ENCODE measurements at regions not wholly inside any gene's neighbourhood (a gene's known extent, or its start where the extent isn't known, plus 50 kb on each side); places are given as distances from the start of the nearest gene placed in this dataset.

DNA sequence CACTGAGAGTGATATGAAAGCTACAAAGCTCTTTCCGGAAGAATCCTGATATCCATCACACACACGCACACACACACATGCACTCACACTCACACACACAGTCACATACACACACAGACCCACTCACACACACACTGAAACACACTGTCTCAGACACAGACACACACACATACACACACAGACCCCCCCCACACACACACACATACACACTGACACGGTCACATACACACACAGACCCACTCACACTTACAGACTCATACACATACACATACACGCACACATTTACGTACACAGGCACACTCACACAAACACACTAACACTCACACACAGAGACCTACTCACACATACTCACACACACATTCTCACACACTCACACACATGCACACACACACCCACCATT lies 58.6 kb downstream of the LIG4 start:
- no peak for DNase-seq

DNA sequence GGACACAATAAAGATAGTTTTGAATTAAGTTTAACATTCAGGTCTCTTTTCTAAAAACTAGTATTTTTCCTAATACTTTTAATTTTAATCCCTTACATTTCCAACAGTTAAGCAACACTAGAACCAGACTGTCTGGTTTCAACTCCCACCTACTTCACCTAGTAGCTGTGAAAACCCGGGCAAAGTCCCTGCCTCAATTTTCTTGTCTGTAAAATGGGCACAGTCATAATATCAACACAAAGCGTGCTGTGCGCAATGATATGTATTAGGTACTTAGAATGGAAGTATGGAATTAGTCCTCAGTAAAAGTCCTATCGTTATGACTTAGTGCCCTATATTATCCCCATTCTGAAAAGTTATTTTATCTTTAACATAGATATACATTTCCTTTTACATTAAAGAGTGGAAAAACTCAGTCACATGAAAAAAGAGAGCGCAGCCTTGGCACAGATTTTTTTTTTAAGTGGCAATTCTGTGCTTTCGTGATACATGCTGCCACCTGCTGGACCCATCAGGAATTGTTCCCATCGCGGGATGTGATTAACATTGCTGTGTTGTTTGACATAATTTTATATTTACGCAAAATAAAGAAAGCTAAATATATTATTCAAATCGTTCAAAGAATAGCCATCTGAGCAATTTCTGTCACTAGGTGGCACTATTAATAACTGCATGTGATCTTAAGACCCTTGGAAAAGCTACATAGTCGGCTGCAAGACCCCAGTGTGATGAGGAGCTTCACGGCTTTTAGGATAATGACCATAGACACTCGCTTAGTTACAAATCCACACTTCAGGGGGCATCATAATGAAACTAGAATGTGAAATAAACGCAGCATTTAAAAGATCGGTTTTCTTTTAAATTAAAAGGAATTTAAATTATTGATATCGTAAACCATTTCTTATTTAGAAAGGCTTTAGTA lies 59.9 kb downstream of the LIG4 start:
- peak; percentile 42 to 60 (median 59) for DNase-seq

DNA sequence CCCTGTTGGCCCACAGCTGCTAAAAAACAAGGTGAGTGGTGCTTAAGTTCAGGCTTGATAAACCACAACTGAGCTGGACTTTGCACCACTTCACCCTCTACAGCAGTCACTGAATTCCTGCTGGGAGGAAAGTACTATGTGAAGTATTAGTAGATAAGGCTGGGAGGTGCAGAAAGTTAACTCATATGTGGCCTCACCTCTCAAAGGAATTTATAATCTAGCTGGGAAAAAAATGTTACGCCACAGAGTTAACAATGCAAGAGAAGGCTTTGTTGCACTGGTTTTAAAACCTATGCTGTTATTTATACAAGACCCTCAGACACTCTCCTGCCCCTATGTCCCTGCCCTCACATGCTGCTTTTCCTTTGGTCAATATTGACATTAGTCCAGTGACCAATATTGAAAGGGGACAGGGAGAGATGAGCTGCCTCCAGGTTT lies 60.9 kb downstream of the LIG4 start:
- no peak for DNase-seq

DNA sequence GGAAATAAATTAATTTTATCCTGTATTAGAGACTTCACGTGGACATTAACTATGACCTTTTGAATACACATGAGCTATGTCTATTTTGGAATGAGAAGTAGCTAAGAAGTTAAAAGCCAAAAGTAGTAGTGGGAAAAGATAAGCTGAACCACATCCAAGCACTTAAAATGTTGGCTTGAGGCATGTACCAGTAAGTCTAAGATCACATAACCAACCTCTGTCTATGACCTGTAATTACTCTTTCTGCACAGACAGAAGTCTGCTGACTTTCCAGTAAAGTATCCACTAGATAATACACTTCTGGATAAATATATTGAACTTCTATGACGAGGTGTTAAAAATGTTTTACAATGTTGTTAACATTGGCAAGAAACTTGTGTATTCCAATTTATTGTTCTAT lies 68.7 kb downstream of the LIG4 start:
- no peak for DNase-seq

DNA sequence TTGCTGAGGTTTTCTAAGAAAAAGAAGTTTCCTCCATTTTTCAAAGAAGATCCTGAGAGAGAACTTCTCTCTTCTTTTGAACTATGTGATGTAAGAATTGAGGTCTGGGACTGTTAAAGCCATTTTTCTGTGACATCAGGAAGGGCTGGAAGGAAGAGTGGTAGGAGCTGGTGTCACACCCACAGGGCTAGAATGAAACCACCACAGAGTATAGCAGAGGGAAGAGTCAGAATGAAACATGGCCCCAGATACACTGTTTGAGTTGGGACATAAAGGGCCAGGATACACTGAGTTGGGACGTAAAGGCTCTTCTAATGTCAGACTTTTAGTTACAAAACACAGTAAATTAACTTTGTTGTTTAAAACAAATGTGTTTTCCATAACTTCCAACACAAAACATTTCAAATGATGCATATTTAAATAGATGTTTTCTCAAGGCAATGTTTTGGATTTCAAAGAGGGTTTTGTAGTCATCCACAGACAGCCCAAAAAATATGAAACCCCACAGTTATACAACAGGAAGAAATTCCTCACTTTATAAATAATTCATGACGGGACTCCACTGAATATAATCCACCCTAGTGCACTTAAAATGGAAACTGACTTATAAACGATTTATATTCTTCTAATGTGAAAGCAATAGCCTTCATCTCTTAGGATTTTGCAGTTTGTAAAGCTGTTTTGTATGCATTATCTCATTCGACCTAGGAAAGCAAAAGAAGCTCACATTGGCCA lies 72.5 kb downstream of the LIG4 start:
- DNase-seq: no peak

DNA sequence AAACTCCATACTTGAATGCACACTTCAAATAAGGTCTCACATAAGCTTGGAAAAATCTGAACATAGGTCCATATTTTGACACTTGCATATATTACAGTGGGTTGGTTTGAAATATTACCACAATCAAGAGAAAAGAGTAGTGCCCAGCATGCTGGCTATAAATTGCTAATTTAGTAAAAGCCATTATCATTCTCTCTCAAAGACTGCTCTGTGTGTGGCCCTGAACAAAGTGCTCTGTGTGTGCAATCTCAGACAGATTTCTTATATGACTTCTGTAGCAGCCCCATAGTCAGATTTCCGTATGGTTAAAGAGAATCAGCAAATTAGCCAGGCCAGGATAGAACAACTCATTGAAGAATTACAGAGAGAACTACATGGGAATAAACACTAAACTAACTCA lies 78.2 kb downstream of the LIG4 start:
- DNase-seq: no peak

DNA sequence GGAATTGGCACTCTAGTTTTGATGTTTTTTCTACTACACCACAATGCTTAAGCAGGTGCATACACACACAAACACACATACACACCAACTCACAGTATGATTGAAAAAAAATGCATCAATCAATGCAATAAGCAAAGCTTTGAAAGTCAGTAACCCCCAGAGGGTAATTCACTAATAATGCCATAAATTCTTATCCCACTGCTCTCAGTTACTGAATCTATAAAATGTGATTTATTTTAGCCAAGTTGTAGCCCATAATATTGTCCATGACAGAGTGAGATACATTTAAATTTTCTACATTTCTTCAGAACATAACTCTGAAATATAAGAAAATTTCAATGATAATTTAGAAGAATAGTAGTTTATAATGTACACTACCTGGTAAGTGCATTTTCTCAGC lies 87.9 kb downstream of the LIG4 start:
- DNase-seq: no peak

DNA sequence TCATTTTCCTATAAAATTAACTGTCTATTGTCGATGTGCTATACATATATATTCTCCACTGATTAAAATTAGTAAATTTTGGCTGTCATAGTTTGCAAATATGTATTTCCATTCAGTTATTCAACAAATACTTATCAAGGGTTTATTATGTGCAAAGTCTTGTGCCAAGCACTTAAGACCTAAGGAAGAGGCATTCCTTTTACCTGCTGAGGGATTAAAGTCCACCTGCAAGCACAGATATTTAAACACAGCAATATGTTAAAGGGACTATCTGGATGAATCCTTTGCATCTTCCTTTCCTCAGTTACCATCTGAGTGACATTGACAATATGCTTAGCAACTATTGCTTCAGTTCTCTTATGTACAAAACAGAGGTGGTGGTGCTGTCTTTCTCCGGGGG lies 89.3 kb downstream of the LIG4 start:
- DNase-seq: no peak

DNA sequence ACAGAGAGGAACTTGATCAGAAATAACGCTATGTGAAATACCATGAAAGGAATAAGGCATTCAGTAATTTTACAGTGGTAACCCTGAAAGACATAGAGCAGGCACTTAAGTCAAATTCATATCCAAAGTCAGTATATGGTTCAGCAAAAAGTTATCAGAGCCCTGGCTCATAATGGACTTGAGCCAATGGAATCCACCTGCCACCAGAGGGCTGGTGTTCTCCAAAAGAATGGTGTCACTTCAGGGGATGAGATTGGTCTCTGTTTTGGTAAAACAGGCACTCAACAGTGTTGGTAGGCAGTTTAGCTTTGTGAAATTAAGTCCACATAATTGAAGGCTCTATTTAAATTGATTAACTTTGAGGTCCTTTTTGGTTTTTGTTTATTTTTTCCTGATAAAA lies 93.9 kb downstream of the LIG4 start:
- no peak for DNase-seq

DNA sequence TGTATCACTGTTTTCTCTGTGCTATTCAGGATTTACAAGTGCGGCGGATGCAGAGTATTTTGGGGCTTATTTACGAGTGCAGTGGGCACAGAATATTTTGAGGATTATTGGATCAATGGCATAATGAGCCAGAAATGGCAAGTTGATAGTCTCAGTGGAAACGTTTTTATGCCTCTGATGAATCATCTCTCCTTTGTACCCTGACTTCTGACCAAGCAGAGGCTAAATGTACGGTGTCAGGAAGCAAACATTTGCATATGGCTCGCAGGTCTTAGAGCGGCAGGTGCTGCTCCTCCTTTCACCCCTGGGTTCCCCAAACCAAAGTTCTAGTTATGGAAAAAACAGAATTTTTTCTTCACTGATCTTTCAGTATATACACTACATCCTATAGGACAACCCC lies 94.5 kb downstream of the LIG4 start:
- DNase-seq: no peak

DNA sequence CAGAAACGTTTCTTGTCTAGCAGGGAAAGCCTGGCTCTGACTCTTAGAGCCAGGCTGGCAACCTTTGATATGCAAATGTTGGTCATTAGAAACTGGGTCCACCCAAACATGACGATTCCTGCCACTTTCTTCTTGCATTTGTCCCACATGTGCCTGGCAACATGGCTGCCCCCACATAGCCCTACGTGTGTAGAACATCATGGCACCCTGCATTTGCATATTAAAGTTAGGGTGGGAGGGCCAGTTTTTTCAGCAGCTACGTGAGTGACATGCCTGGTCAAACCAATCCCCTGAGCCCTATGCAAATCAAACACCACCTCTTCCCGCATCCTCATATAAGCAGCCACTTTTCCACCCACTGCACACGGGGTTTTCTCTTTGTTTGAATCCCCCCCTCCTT lies 95.0 kb downstream of the LIG4 start:
- DNase-seq: no peak

DNA sequence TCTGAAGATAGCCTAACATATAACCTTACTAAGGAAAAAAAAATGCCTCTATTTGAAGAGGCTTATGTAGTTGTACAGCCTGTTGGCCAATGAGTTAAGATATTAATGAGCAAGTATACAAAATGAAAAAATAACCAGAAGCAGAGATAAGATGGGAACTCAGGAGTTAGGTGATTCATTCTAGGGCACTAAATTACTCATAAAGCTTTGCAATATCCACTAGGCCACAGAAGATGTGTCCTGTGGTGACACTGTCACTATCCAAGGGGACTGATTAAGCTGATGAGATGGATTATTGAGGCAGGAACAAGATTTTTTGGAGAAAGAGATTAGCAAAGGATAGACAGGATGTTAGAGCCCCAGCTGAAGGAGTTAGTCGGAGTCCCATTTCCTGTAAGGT lies 99.6 kb downstream of the LIG4 start:
- no peak for DNase-seq

DNA sequence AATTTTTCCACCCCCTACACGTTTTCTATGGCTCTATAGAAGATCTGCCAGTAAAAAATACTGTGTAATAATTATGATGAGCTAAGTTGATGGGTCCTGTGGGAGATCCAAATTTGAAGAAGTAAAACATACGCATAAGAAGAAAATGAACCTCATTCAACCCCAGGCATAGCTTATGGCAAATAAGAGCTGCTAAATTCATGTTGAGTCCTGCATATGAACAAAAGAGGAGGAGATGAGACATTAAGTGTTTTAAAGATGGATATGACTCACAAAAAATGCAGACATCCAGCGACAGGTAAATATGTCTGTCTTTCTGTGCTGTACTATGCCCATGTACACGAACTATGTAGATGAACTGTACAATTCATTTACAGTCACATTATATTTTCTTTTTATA lies 101.9 kb downstream of the LIG4 start:
- DNase-seq: no peak

DNA sequence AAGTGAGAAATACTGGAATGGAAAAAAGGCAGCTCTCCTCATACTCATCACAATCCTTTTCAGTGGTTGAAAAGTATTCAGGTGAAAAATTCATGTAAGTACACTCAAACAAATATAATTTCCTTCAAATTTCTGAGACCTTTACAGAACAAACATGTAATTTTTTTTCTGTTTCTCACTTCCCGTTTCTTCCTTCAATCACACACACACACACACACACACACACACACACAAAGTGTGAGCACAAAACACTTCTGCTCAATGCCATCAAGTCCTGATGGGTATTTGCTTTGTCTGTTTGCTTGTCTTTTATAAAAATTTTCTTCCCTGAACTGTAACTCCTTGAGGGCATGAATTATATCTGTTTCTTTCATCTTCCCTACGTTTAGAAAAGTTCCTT lies 110.6 kb downstream of the LIG4 start:
- no peak for DNase-seq

DNA sequence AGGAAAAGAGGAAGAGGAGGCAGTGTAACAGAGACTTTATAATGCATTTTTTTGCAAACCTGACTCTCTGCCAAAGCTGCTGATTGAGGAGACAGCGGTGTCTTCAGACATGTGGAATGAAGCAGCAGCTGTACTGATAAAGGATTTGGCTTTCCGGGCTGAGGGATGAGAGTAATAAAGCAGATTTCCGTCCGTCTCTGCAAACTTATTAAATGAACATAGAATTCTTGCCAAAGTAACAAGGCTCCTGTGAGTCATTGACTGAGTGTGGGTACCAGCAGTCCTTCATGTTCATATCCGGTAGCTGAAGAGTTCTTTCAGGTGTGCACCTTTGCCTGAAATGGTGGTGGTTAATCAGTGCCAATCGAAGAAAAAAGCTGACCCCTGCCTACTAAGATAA lies 112.6 kb downstream of the LIG4 start:
- no peak for DNase-seq

DNA sequence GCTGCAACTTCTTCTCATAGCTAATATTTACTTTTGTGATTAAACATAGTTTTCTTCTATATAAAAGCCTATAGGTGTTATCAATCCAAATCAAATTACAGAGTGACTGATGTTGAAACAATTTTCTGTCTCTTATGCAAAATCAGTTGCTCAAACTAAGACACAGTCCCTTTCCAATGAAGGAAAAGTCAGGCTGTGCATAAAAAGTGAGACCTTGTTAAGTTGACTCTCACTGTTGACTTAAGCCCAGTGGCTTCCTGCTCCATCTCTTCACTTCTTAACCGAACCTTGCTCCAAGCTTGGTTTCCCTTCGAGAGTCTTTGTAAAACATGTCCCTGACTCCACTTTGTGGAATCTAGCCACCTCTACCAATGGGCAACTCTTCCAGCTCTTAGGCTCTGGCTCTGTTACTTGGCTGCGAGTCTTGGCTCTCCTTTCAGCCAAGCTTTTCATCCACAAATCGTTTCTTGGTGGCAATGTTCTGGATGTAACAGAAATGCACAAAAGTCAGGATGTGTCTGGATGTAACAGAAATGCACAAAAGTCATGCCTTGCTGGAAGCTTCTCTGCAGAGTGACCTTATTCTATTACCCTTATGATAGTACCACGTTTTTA lies 118.9 kb downstream of the LIG4 start:
- DNase-seq: no peak

DNA sequence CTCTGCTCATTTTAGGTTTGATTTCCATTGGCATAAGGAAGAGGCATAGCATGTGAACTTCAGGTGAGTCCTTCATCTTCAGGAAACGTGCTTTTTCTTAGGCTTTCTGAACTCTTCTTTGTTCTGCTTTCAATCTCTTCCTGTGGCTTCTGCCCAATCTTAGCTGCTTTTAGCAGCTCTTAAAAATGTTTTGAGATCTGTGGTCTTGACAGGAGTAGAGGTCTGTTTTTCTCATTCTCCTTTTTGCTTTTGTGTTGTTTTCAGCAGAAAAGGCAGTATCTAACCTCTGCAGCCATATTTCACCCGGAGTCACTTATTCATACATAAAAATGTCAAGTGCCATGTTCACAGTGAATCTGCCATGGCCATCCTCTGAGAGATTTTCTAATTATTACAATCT lies 120.3 kb downstream of the LIG4 start:
- DNase-seq: no peak

DNA sequence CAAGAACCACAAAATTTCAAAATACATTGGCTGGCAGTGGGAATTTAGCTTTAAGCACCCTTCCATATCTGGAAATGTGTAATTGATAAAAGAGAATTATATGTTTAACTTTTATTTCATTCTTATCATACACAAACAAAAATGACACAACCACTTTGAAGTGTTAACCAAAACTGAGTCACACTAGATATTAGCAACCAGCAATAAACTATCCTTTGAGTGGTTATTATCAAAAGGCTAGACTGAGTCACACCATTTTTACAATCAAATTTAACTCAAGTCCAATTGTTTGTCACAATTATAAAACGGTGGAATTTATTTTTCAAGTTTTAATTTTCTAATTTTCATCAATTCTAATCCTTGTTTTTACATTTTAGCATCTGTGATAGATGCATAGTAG lies 121.7 kb downstream of the LIG4 start:
- DNase-seq: no peak

DNA sequence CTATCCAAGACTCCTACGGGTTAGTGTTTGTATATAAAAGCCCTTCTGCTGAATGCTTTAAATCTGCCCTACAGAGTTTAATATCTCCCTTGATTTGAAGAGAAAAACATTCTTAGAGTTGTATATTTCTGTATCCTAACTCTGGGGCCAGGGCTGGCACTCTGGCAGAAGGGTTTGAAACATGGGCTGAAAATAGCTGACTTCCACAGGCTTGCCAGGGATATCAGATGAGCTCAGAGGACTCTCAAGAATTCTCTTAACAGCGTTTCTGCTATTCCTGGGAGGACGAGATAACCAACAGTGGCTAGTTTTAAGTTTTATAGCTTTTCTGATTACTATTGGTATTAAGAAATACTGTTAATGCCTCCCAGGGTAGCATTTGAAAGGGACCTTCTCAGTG lies 127.5 kb downstream of the LIG4 start:
- no peak for DNase-seq

DNA sequence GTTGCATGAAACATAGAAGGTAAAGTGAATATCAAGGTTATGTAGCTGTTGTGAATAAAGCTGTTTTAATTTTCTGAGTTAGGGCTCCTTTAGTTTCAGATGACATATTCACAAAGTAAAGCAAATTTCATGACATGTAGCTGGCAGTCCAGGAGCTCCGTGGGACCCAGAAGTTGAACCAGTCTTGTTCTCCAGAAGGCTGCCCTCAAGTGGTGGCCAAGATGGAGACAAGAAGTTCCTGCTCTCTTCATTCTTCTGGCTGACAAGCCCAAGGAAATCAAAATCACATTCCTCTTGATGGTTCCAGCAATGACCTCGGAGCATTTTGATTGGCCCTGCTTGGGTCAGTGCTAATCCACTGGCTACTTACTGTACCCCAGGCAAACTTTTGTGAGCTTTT lies 128.7 kb downstream of the LIG4 start:
- DNase-seq: peak in 1 of 3 donors; percentile 0

DNA sequence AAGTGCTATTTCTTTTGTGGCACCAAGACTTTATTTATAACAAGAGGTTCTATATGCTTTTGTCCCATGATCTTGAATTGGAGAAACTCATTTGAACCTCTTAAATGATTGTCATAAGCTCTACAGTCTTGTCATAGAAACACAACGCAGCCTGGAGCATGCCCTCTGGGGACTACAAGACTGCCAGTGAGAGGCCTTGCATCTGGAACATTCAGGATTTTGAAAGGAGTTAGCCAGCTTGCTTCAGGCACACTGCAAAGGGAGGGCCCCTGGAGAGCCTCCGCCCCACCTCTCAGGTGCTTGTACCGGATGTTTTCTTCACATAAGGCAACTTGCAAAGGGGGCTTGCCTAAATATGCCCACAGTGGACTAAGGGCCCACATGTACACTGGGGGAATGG lies 130.5 kb downstream of the LIG4 start:
- no peak for DNase-seq

DNA sequence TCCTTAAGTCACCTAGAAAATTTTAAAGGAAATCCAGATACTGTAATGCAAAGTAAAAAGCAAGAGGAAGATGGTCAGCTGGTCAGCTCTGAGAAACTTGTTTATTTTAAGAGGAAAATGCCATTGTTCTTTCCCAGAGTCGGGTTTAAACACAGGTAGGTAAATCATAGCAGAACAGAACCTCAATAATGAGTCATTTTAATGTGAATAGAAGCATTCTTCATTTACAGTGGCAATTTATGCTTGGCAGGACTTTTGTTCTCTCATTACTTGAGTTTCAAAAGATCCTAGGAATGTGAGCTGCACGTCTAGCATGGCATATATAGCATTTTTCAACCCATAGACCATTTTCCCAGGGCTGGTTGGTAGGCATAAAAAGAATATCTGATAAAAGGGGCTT lies 132.3 kb downstream of the LIG4 start:
- DNase-seq: no peak

DNA sequence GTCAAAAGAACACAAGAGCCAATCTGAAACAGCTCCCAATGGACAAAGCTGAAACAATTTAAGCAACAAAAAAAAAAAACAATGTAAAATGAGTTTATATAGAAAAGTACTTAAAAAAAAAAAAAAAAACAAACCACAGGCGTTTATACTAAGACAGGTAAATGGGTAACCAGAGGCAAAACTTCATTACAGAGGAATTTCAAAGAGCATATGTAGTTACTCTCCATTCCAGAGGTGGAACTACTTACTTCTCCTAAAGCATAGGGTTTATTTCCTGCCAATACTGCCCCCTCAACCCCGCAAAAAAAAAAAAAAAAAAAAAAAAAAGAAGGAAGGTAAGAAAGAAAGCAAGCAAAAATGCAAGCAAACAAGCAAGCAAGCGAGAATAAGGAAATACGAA lies 132.9 kb downstream of the LIG4 start:
- no peak for DNase-seq

DNA sequence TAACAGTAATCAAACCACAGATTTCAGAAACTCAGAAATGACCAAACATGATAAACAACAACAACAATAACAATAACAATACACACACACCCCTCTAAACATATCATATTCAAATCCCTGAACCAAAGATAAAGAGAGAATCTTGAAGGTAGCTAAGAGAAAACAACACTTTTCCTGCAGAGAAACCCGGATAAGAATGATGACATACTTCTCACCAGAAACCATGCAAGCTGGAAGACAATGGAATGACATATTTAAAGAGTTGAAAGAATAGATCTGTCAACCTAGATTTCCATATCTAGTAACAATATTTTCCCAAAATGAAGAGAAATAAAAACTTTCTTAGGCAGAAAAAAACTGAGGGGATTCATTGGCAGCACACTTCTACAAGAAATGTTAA lies 138.1 kb downstream of the LIG4 start:
- DNase-seq: no peak

All from suppressor macrophage treated with lipopolysaccharide for 1 hour (primary cell).